ENCODE measurements at regions not wholly inside any gene's neighbourhood (a gene's known extent, or its start where the extent isn't known, plus 50 kb on each side); places are given as distances from the start of the nearest gene placed in this dataset.
"Not testable (repeated sequence)": the region's sequence is repeated elsewhere in the genome, so short reads cannot be mapped to it uniquely, and the experiment has no call there.

DNA sequence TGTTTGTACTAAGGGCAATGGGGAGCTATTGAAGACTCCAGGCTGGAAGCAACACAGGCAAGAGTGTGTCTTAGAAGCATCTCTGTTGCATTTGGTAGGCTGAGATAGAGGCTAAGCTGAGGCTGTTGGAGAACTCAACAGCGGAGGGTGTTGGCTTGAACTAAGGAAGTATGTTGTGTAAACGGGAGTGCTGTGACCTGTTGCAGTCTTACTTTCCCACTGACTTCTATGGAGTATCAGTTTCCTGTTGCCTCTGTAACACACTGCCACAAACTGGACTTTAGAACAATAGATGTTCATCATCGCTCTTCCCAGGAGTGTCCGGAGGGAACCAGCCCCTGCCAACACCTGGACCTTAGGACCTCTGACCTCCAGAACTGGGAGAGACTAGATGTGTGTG lies 181.8 kb downstream of the NPIPB11 start:
- not testable (repeated sequence) for TF ChIP-seq POLR2A (IDR thresholded peaks at IDR 0.05)
- TF ChIP-seq, protein P1, sequence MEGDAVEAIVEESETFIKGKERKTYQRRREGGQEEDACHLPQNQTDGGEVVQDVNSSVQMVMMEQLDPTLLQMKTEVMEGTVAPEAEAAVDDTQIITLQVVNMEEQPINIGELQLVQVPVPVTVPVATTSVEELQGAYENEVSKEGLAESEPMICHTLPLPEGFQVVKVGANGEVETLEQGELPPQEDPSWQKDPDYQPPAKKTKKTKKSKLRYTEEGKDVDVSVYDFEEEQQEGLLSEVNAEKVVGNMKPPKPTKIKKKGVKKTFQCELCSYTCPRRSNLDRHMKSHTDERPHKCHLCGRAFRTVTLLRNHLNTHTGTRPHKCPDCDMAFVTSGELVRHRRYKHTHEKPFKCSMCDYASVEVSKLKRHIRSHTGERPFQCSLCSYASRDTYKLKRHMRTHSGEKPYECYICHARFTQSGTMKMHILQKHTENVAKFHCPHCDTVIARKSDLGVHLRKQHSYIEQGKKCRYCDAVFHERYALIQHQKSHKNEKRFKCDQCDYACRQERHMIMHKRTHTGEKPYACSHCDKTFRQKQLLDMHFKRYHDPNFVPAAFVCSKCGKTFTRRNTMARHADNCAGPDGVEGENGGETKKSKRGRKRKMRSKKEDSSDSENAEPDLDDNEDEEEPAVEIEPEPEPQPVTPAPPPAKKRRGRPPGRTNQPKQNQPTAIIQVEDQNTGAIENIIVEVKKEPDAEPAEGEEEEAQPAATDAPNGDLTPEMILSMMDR (IDR thresholded peaks at IDR 0.05) = not testable (repeated sequence)

Measured in transverse colon (tissue), 3 donors.